ENCODE measurements at regions not wholly inside any gene's neighbourhood (a gene's known extent, or its start where the extent isn't known, plus 50 kb on each side); places are given as distances from the start of the nearest gene placed in this dataset.

DNA sequence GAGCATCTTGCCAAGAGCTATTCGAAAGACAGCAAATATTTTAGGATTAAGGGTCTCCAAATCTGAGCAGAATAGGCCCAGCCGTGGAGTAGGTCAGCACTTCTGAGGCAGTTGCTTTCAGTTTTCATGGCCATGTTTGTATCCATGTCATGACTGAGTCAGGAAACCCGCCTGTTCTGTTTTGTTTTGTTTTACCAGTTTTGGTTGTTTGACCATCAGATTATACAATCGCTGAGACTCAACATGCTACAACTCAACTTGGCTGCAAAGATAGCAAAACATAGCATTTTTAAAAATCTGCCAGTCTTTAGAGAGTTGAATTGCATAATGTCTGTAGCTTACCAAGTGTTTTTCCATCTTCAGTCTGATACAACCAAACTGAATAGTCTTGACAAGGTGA is 185.1 kb upstream of the ZNF462 start:
- TF ChIP-seq, protein P1, sequence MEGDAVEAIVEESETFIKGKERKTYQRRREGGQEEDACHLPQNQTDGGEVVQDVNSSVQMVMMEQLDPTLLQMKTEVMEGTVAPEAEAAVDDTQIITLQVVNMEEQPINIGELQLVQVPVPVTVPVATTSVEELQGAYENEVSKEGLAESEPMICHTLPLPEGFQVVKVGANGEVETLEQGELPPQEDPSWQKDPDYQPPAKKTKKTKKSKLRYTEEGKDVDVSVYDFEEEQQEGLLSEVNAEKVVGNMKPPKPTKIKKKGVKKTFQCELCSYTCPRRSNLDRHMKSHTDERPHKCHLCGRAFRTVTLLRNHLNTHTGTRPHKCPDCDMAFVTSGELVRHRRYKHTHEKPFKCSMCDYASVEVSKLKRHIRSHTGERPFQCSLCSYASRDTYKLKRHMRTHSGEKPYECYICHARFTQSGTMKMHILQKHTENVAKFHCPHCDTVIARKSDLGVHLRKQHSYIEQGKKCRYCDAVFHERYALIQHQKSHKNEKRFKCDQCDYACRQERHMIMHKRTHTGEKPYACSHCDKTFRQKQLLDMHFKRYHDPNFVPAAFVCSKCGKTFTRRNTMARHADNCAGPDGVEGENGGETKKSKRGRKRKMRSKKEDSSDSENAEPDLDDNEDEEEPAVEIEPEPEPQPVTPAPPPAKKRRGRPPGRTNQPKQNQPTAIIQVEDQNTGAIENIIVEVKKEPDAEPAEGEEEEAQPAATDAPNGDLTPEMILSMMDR (conservative IDR thresholded peaks at IDR 0.05; ENCODE audit: low read length) = no peak
- no peak for TF ChIP-seq EZH2phosphoT487 (IDR thresholded peaks at IDR 0.05; ENCODE audit: borderline replicate concordance, low read depth, low read length)
